K562 (cell line): ENCODE measurements at regions not wholly inside any gene's neighbourhood (a gene's known extent, or its start where the extent isn't known, plus 50 kb on each side); places are given as distances from the start of the nearest gene placed in this dataset.

Experiments
- ATAC-seq: fragments of 200-7000 bp; cut with Tn5 transposase; 3 replicates; pipeline ENCODE4 v1.9.1; 2020; ENCODE audit warnings: moderate library complexity
- BruUV-seq: library from RNA; stranded (reverse); fragments of 400-500 nt; replicated peaks from 2 replicates; lab custom pipeline; 2021; lab: Mats Ljungman, UMichigan
- CTCF ChIA-PET: fragments of 300-600 bp; formaldehyde crosslinking; extraction: SDS; loops from one replicate; lab custom pipeline; 2021; ENCODE audit warnings: low intra/inter-chr PET ratio; lab: Yijun Ruan, JAX
- POLR2A ChIA-PET: fragments of 300-600, 350-650 bp; sonication (Branson Sonifier 250); formaldehyde crosslinking; extraction: SDS; loops from one replicate; lab custom pipeline; 2021; ENCODE audit warnings: antibody characterized with exemption, inconsistent platforms; lab: Yijun Ruan, JAX
- DNase-seq, 4 experiments: peaks; one replicate each; pipeline versions ENCODE4 v3.0.0 to v3.0.0-alpha.2; 2011 to 2018; ENCODE audit warnings: low spot score in 3 of 4, mixed read lengths in 3 of 4; ENCODE audit errors: extremely low read depth in 1 of 4
- FAIRE-seq: peaks from 2 replicates; lab custom pipeline; 2011; peaks lifted over from hg19 to GRCh38; lab: Jason Lieb, UNC
- H2AFZ ChIP-seq: 2 replicates; pipeline ENCODE4 v1.6.0; 2011; ENCODE audit warnings: low read depth, low read length, control low read depth, inconsistent platforms
- H3K27ac ChIP-seq: fragments of 200-600 bp; 3 replicates; pipeline ENCODE4 v1.8.0; 2011; ENCODE audit warnings: low read depth, mild to moderate bottlenecking, control low read depth, inconsistent platforms, low read length, moderate library complexity, mixed read lengths; ENCODE audit errors: extremely low read depth
- H3K27me3 ChIP-seq, 2 experiments: fragments of 300-600 bp in 1 of 2; 2 replicates in 1 of 2; 3 replicates in 1 of 2; pipeline versions ENCODE4 v1.6.0 to v1.8.0; 2011; ENCODE audit warnings: inconsistent platforms in 2 of 2, low read length in 2 of 2, mild to moderate bottlenecking in 1 of 2, mixed read lengths in 1 of 2, moderate library complexity in 1 of 2; ENCODE audit not compliant: control insufficient read depth in 2 of 2, insufficient read depth in 2 of 2
- H3K36me3 ChIP-seq: fragments of 300-600 bp; 3 replicates; pipeline ENCODE4 v1.8.0; 2011; ENCODE audit warnings: mild to moderate bottlenecking, low read length, inconsistent platforms; ENCODE audit not compliant: control insufficient read depth, insufficient read depth
- H3K4me1 ChIP-seq, 2 experiments: fragments of 200-600 bp in 1 of 2; replicated peaks in 1 of 2; 2 replicates in 1 of 2; 3 replicates in 1 of 2; pipeline versions ENCODE4 v1.5.1 to v1.8.0; 2011; ENCODE audit warnings: inconsistent platforms in 2 of 2, low read length in 2 of 2, mild to moderate bottlenecking in 1 of 2, mixed read lengths in 1 of 2, moderate library complexity in 1 of 2; ENCODE audit not compliant: control insufficient read depth in 2 of 2, insufficient read depth in 2 of 2
- H3K4me2 ChIP-seq: 2 replicates; pipeline ENCODE4 v1.6.1; 2011; ENCODE audit warnings: low read length, control low read depth, inconsistent platforms, mixed read lengths; ENCODE audit not compliant: insufficient read depth
- H3K4me3 ChIP-seq: fragments of 200-600 bp; sonication (generic), shearing (Covaris generic); 2 replicates; pipeline ENCODE4 v1.5.1; 2016; ENCODE audit warnings: control low read depth, inconsistent platforms
- H3K79me2 ChIP-seq: fragments of 200-600 bp; 3 replicates; pipeline ENCODE4 v1.8.0; 2011; ENCODE audit warnings: low read length, inconsistent platforms; ENCODE audit not compliant: control insufficient read depth, insufficient read depth
- H3K9ac ChIP-seq, 2 experiments: 2 replicates each; pipeline versions ENCODE4 v1.6.0 to v1.6.1; 2011; ENCODE audit warnings: low read depth in 2 of 2, low read length in 2 of 2, control low read depth in 1 of 2, inconsistent platforms in 1 of 2, mild to moderate bottlenecking in 1 of 2, mixed read lengths in 1 of 2; ENCODE audit not compliant: insufficient read depth in 1 of 2
- H3K9me1 ChIP-seq: one replicate; pipeline ENCODE4 v1.6.0; 2011; ENCODE audit warnings: inconsistent platforms, mild to moderate bottlenecking, low read length, moderate library complexity; ENCODE audit not compliant: control insufficient read depth, insufficient read depth
- H3K9me3 ChIP-seq: replicated peaks from 2 replicates; pipeline ENCODE4 v1.5.1; 2011; ENCODE audit warnings: low read depth, low read length, inconsistent platforms; ENCODE audit not compliant: control insufficient read depth, insufficient read depth
- H4K20me1 ChIP-seq: replicated peaks from 2 replicates; pipeline ENCODE4 v1.6.1; 2011; ENCODE audit warnings: low read length, inconsistent platforms, mixed read lengths; ENCODE audit not compliant: control insufficient read depth, insufficient read depth
- FUS ChIP-seq: fragments of 200-400 bp; formaldehyde crosslinking; optimal IDR thresholded peaks from 2 replicates; pipeline ENCODE3; 2017; ENCODE audit warnings: low read depth, low read length
- GTF2A2 ChIP-seq: IDR thresholded peaks from 2 replicates; pipeline ENCODE4 v1.6.1; 2016; ENCODE audit warnings: mild to moderate bottlenecking, missing genetic modification characterization, missing compliant biosample characterization
- HINFP ChIP-seq: fragments of 450-650 bp; conservative IDR thresholded peaks from 2 replicates; pipeline ENCODE4 v1.6.1; 2016; ENCODE audit warnings: missing genetic modification characterization, low read depth, mild to moderate bottlenecking, control low read depth, missing compliant biosample characterization
- MXD1 ChIP-seq: fragments of 250-450 bp; sonication (Bioruptor Pico); IDR thresholded peaks from 2 replicates; pipeline ENCODE4 v1.8.0; 2021; ENCODE audit warnings: borderline replicate concordance, mild to moderate bottlenecking, moderate library complexity; ENCODE audit not compliant: poor library complexity, severe bottlenecking
- POLR2B ChIP-seq: fragments of 450-650 bp; IDR thresholded peaks from 2 replicates; pipeline ENCODE4 v1.6.1; 2018; ENCODE audit warnings: low read depth; ENCODE audit not compliant: partially characterized antibody
- RERE ChIP-seq: sonication (generic); formaldehyde crosslinking; IDR thresholded peaks from 2 replicates; pipeline ENCODE4 v1.8.0; 2023; ENCODE audit warnings: missing genetic modification reagents, mild to moderate bottlenecking, borderline replicate concordance
- WGBS: fragments of 100-300 bp; shearing (Covaris generic); methylation state at CpG from one replicate; pipeline ENCODE4 v1.1.6; 2016; ENCODE audit warnings: low coverage, mixed read lengths; ENCODE audit not compliant: insufficient coverage; ENCODE audit errors: missing lambda C conversion rate; 5-methylcytosine and 5-hydroxymethylcytosine counted together
- in situ Hi-C: fragments of 300-500 bp; cut with MboI; formaldehyde crosslinking; loops from 4 replicates; pipeline ENCODE4 v1.15.0; 2018; ENCODE audit warnings: inconsistent platforms, mixed read lengths
- intact Hi-C: fragments of 100-400 bp; cut with micrococcal nuclease; formaldehyde crosslinking; loops from 2 replicates; pipeline ENCODE4 v1.14.2; 2022

- ChIA-PET CTCF (no interaction called here), POLR2A (no interaction called here)
- FAIRE-seq (no peak), ATAC-seq (no peak), DNase-seq (no peak)
- no peaks in the 10 kb centered on the region for H3K9me3 ChIP-seq
- intact Hi-C loops = no loop called here
- H3K27me3 ChIP-seq = no peaks in the 10 kb centered on the region; a peak in 1 of 5 replicates
- no peak overlapping the region for H3K4me2 ChIP-seq
- H4K20me1 ChIP-seq = no peaks in the 10 kb centered on the region
- in situ Hi-C loops = no loop called here
- H3K4me3 ChIP-seq = no peak overlapping the region
- no peaks in the 10 kb centered on the region for H3K36me3 ChIP-seq
- no peak overlapping the region for H3K27ac ChIP-seq
- H3K79me2 ChIP-seq = no peaks in the 10 kb centered on the region
- TF ChIP-seq RERE (CRISPR knock-in tag) (no peak), GTF2A2 (tag) (no peak), MXD1 (CRISPR knock-in tag) (no peak), POLR2B (no peak), FUS (no peak), HINFP (tag) (no peak)
- WGBS = 0% methylated on average over 1 of the region's 1 CpG
- H3K9me1 ChIP-seq = no peaks in the 10 kb centered on the region
- H3K4me1 ChIP-seq = no peaks in the 10 kb centered on the region
- H2AFZ ChIP-seq = no peak overlapping the region
- H3K9ac ChIP-seq = no peak overlapping the region
- BruUV-seq = no TSS peak
Measured at GRCh38 chr4:41399231-41399630, 138.7 kb upstream of the LIMCH1 start.
